22Rv1 (cell line): ENCODE measurements at regions not wholly inside any gene's neighbourhood (a gene's known extent, or its start where the extent isn't known, plus 50 kb on each side); places are given as distances from the start of the nearest gene placed in this dataset.

Experiments used
- H3K27ac ChIP-seq: fragments of 450-650 bp; 2 replicates; pipeline ENCODE4 v1.5.1; 2017
- ZFX ChIP-seq: fragments of 450-650 bp; IDR thresholded peaks from 2 replicates; pipeline ENCODE4 v1.6.1; 2017; ENCODE audit warnings: antibody characterized with exemption, borderline replicate concordance
- TF ChIP-seq, protein P1 (sequence below): fragments of 450-650 bp; IDR thresholded peaks from 2 replicates; pipeline ENCODE4 v1.5.1; 2017; ENCODE audit warnings: mild to moderate bottlenecking

DNA sequence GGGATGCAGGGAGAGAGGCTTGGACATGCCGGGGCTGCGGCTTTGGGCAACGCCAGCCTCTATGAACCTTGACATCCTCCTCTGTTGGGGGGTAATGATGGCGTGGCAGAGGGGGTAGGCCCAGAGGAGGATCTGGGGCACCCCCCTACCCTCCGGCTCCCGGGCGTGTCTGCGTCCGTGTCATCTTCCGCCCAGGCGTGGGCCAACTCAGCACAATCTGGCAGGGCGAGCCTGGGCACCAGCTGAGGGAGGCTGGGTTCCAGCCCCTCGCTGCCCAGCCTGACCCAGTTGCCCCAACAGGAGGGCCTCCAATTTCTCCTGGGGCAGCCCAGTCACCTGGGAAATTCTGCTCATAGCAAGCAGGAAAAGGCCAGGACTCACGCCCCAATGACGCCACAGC lies 62.9 kb upstream of the IL17B start:
- TF ChIP-seq, protein P1, sequence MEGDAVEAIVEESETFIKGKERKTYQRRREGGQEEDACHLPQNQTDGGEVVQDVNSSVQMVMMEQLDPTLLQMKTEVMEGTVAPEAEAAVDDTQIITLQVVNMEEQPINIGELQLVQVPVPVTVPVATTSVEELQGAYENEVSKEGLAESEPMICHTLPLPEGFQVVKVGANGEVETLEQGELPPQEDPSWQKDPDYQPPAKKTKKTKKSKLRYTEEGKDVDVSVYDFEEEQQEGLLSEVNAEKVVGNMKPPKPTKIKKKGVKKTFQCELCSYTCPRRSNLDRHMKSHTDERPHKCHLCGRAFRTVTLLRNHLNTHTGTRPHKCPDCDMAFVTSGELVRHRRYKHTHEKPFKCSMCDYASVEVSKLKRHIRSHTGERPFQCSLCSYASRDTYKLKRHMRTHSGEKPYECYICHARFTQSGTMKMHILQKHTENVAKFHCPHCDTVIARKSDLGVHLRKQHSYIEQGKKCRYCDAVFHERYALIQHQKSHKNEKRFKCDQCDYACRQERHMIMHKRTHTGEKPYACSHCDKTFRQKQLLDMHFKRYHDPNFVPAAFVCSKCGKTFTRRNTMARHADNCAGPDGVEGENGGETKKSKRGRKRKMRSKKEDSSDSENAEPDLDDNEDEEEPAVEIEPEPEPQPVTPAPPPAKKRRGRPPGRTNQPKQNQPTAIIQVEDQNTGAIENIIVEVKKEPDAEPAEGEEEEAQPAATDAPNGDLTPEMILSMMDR: no peak
- TF ChIP-seq ZFX: no peak
- H3K27ac ChIP-seq: no peak overlapping the region

DNA sequence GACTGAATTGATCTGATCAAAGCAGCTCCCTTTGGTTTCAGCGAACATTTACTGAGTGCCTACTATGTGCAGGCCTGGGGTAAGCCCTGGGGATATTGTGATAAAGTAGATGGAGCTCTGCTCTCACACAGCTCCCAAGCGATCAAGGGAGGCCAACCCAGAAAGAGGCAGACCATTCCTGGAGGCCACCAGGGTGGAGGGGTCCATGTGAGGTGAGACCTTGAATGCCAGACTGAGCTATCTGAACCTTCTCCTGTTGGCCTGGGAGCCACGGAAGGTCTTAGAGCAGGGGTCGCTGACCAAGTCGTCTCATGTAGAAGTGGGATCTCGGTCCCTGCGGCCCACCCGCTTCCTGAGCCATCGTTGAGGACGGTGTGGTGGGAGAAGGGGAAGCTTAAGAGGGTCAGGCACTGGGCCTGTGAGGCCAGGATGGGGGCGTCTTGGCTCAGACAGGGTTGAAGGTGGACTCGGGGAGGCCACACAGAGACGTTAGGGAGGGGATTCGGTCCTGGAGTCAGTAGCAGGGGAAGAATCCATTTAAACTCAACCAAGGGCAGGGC lies 62.2 kb upstream of the IL17B start:
- TF ChIP-seq ZFX: no peak
- TF ChIP-seq, protein P1: no peak
- 0 out of 2 replicates have a peak overlapping the region, but pooled peaks have one; percentile 37 for H3K27ac ChIP-seq

DNA sequence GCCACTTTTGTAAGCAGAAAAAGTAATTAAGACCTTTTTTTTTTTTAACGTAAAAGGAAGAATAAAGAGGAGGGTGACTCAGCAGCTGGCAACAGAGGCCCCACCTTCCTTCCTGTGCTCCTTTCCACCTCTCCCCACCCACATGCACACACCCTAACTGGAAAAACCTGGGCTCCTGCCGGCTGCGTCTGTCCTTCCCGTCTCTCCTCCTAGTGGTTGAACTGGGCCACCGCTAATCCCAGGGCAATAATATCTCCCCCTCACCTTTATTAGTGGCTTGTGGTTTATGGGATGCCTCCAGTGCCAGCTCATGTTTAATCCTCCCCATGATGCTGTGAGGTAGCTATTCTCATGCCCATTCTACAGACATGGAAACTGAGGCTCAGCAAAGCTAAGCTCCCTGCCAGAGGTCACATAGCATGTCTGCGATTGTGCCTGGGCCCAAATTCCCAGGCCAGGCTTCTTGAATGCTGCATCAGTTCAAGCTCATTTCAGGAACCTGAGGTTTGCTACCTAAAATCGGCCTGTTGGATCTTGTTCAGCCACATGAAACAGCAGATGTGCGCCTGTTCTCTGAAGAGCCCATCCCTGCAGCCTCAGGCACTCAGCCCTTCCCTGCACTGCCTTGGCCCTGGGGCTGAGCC lies 60.9 kb upstream of the IL17B start:
- H3K27ac ChIP-seq: peak overlapping the region; percentile 37
- no peak for TF ChIP-seq ZFX
- TF ChIP-seq, protein P1: peak; percentile 58

DNA sequence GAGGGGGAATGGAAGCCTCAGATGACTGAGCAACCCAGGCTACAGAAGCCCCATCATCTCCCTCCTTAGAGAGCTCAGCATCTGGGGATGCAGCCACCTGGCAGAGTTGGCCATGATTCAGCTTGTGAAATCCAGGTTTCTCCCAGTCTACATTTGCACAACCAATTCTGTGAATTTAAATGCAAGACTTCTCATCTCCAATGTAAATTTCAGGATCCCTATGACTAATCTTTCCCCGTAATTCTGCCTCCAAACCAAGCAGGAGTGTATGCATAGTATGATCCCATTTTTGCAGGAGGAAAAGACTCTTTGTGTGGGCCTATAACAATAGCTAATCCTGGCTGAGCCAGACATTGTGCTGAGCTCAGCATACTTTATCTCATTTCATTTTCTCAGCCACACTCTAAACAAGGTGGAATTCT lies 59.6 kb upstream of the IL17B start:
- no peak overlapping the region for H3K27ac ChIP-seq
- TF ChIP-seq ZFX: no peak
- TF ChIP-seq, protein P1: no peak

DNA sequence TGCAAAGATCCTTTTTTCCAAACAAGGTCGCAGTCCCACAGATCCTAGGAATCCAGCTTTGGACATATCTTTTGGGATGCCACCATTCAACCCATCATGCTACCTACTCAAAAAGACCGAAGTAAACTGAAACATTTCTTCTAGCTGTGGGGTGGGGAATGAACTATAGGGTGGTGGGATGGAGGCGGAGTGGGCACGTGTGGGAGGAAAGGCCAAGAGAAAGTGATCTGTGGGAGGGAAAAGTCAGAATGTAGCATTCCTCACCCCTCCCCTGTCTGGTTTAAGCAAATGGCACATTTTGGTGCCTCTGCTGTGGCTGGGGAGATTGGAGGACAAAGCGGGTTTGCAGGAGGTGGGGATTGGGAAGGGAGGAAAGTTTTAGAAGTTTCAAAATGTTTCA lies 59.2 kb upstream of the IL17B start:
- no peak overlapping the region for H3K27ac ChIP-seq
- no peak for TF ChIP-seq ZFX
- TF ChIP-seq, protein P1: no peak

DNA sequence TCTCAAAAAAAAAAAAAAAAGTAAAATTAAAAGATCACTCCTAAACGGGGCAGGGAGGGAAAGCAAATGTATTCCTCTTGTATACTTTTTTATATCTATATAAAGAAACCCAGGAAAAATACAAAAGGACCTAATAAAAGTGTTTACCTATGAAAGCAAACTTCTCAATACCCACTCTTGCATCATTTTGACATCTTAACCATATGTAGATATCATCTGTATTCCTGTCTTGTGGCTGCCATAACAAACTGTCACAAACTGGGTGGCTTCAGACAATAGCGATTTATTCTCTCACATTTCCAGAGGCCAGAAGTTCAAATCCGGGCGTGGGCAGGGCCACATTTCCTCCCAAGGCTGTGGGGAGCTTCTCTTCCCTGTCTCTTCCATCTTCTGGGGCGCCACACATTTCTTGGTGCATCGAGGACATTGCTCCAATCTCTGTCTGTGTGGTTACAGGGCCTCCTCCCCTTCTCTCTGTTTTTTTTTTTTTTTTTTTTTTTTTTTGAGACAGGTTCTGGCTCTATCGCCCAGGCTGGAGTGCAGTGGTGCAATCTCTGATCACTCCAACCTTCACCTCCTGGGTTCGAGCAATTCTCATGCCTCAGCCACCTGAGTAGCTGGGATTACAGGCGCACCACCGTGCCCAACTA lies 58.4 kb upstream of the IL17B start:
- H3K27ac ChIP-seq: no peak overlapping the region
- TF ChIP-seq ZFX: no peak
- TF ChIP-seq, protein P1: no peak

DNA sequence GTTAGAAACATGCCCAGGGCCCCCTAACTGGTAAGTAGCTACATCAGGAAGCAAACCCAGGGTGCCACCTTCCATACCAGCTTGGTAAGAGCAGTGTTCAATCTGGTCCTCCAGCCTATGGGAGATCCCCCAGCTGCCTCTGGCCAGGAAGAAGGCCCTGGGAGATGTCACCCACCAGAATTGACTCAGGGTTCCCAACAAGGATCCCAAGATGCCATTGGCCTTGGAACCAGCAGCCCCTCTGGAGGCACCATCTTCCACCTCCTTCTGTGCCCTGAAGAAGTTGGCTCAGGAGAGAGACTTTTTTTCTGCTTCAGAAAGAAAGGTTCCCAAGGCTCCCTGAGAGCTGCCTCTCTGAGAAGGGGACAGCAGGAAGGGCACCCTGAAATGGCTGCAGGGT lies 56.6 kb upstream of the IL17B start:
- no peak overlapping the region for H3K27ac ChIP-seq
- no peak for TF ChIP-seq ZFX
- TF ChIP-seq, protein P1: no peak
